Gastrocnemius medialis (tissue), 4 donors: ENCODE measurements at regions not wholly inside any gene's neighbourhood (a gene's known extent, or its start where the extent isn't known, plus 50 kb on each side); places are given as distances from the start of the nearest gene placed in this dataset.
"Not testable (repeated sequence)": the region's sequence is repeated elsewhere in the genome, so short reads cannot be mapped to it uniquely, and the experiment has no call there.

Experiments
- ATAC-seq, 2 donors: fragments of 150-250 bp; one replicate each; pipeline ENCODE4 v1.9.1; 2016
- DNase-seq, 2 donors: peaks; one replicate each; pipeline ENCODE4 v3.0.0-alpha.2; 2019
- H3K27ac ChIP-seq, 4 donors: fragments of 200-600 bp; sonication (generic); 1 replicate in 1 of 4; 2 replicates in 3 of 4; pipeline ENCODE4 v1.5.1; 2016 to 2018; ENCODE audit warnings: mild to moderate bottlenecking in 2 of 4, moderate library complexity in 1 of 4
- H3K27me3 ChIP-seq, 3 donors: fragments of 200-600 bp; sonication (generic) in 2 of 3; 1 replicate in 1 of 3; 2 replicates in 2 of 3; pipeline versions ENCODE4 v1.5.1 to v1.6.0; 2016 to 2019; ENCODE audit warnings: mild to moderate bottlenecking in 1 of 3, moderate library complexity in 1 of 3
- H3K36me3 ChIP-seq, 2 donors: fragments of 200-600 bp; sonication (generic) in 1 of 2; one replicate each; pipeline ENCODE4 v1.5.1; 2017 to 2018
- H3K4me1 ChIP-seq, 2 donors: fragments of 200-600 bp; sonication (generic) in 1 of 2; one replicate each; pipeline ENCODE4 v1.5.1; 2016 to 2017; ENCODE audit warnings: mild to moderate bottlenecking in 2 of 2
- H3K4me3 ChIP-seq, 4 donors: fragments of 200-600 bp; sonication (generic) in 3 of 4; 1 replicate in 1 of 4; 2 replicates in 3 of 4; pipeline ENCODE4 v1.5.1; 2016 to 2019; ENCODE audit warnings: mild to moderate bottlenecking in 2 of 4
- H3K9me3 ChIP-seq, 3 donors: fragments of 200-600 bp; sonication (generic) in 2 of 3; 1 replicate in 1 of 3; 2 replicates in 2 of 3; pipeline ENCODE4 v1.5.1; 2016 to 2019
- CTCF ChIP-seq, 5 experiments: fragments of 450-650 bp in 3 of 5; fragments of 200-600 bp in 2 of 5; sonication (generic) in 2 of 5; IDR thresholded peaks in 4 of 5; conservative IDR thresholded peaks in 1 of 5; 1 replicate in 4 of 5; 2 replicates in 1 of 5; pipeline ENCODE4 v1.5.1; 2016 to 2019; ENCODE audit warnings: antibody characterized with exemption in 5 of 5, mild to moderate bottlenecking in 3 of 5, moderate library complexity in 3 of 5
- POLR2A ChIP-seq, 2 donors: fragments of 450-650 bp; IDR thresholded peaks; one replicate each; pipeline ENCODE4 v1.6.1; 2017; ENCODE audit warnings: antibody characterized with exemption in 2 of 2, mild to moderate bottlenecking in 2 of 2, moderate library complexity in 2 of 2
- in situ Hi-C, 4 donors: fragments of 200-750 bp; cut with MboI; loops; one replicate each; pipeline versions ENCODE4 v1.15.0 to v1.8.0; 2017; ENCODE audit warnings: low sequenced_read_pairs in 4 of 4
- intact Hi-C: fragments of 100-400 bp; cut with DNase I; formaldehyde crosslinking; loops from one replicate; pipeline ENCODE4 v1.15.1; 2023; ENCODE audit warnings: low total_unique reads

GRCh38 chr5:40346901-40347300 is 332.8 kb upstream of the PTGER4 start:
- Histone ChIP-seq H3K4me3 (no peak overlapping the region), H3K36me3 (no peaks in the 10 kb centered on the region), H3K27me3 (no peaks in the 10 kb centered on the region), H3K4me1 (no peaks in the 10 kb centered on the region), H3K27ac (no peak overlapping the region), H3K9me3 (peaks cover 0 to 5% (median 0%) of the 10 kb centered on the region in 3 donors)
- ATAC-seq = no peak
- in situ Hi-C loops = no loop called here
- intact Hi-C loops = no loop called here
- DNase-seq = no peak
- TF ChIP-seq POLR2A (IDR thresholded peaks at IDR 0.05) = no peak
- no peak for TF ChIP-seq CTCF (IDR thresholded peaks at IDR 0.05 in 4 of 5, conservative IDR thresholded peaks at IDR 0.05 in 1 of 5)

- ATAC-seq, H3K36me3 ChIP-seq, H3K4me1 ChIP-seq, H3K27me3 ChIP-seq, H3K9me3 ChIP-seq, in situ Hi-C loops, intact Hi-C loops, H3K27ac ChIP-seq, DNase-seq, H3K4me3 ChIP-seq: not testable (repeated sequence)
Observed at GRCh38 chr5:40338434-40338833, 341.3 kb upstream of the PTGER4 start.

GRCh38 chr5:40334242-40334635 is 345.5 kb upstream of the PTGER4 start:
- Histone ChIP-seq H3K27me3 (no peaks in the 10 kb centered on the region), H3K27ac (no peak overlapping the region), H3K36me3 (no peaks in the 10 kb centered on the region), H3K9me3 (no peaks in the 10 kb centered on the region), H3K4me3 (no peak overlapping the region), H3K4me1 (no peaks in the 10 kb centered on the region)
- in situ Hi-C loops (no loop called here), intact Hi-C loops (no loop called here)
- TF ChIP-seq POLR2A (IDR thresholded peaks at IDR 0.05) (no peak), CTCF (IDR thresholded peaks at IDR 0.05 in 4 of 5, conservative IDR thresholded peaks at IDR 0.05 in 1 of 5) (no peak)
- ATAC-seq (no peak), DNase-seq (no peak)

GRCh38 chr5:40333459-40334241 is 346.1 kb upstream of the PTGER4 start:
- no peak for TF ChIP-seq CTCF (IDR thresholded peaks at IDR 0.05 in 4 of 5, conservative IDR thresholded peaks at IDR 0.05 in 1 of 5)
- no peak for TF ChIP-seq POLR2A (IDR thresholded peaks at IDR 0.05)
- ATAC-seq = no peak
- Histone ChIP-seq H3K27me3 (no peaks in the 10 kb centered on the region), H3K4me3 (no peak overlapping the region), H3K27ac (no peak overlapping the region), H3K36me3 (no peaks in the 10 kb centered on the region), H3K4me1 (no peaks in the 10 kb centered on the region), H3K9me3 (no peaks in the 10 kb centered on the region)
- intact Hi-C loops = no loop called here
- DNase-seq = no peak
- in situ Hi-C loops = no loop called here

GRCh38 chr5:40332970-40333369 is 346.7 kb upstream of the PTGER4 start:
- intact Hi-C loops = no loop called here
- DNase-seq (no peak), ATAC-seq (no peak)
- H3K27me3 ChIP-seq = no peaks in the 10 kb centered on the region
- H3K4me3 ChIP-seq = no peak overlapping the region
- no peaks in the 10 kb centered on the region for H3K4me1 ChIP-seq
- no peak overlapping the region for H3K27ac ChIP-seq
- TF ChIP-seq CTCF (IDR thresholded peaks at IDR 0.05 in 4 of 5, conservative IDR thresholded peaks at IDR 0.05 in 1 of 5) (no peak), POLR2A (IDR thresholded peaks at IDR 0.05) (no peak)
- no peaks in the 10 kb centered on the region for H3K9me3 ChIP-seq
- in situ Hi-C loops = no loop called here
- no peaks in the 10 kb centered on the region for H3K36me3 ChIP-seq
